T-cell (primary cell): ENCODE measurements at regions not wholly inside any gene's neighbourhood (a gene's known extent, or its start where the extent isn't known, plus 50 kb on each side); places are given as distances from the start of the nearest gene placed in this dataset.

Experiments used
- ATAC-seq, 4 experiments: fragments of 200-7000 bp in 3 of 4; fragments of 150-1000 bp in 1 of 4; cut with Tn5 transposase; replicated peaks in 1 of 4; 1 replicate in 3 of 4; 2 replicates in 1 of 4; pipeline ENCODE4 v1.10.0; 2021; ENCODE audit warnings: moderate library complexity in 3 of 4, mild to moderate bottlenecking in 2 of 4, moderate number of reproducible peaks in 1 of 4
- CTCF ChIA-PET, 2 donors: fragments of 300-600 bp; sonication (Branson Sonifier 250); formaldehyde crosslinking; loops; one replicate each; lab custom pipeline; 2022; ENCODE audit warnings: antibody characterized with exemption in 2 of 2; lab: Charles Lee
- POLR2A ChIA-PET, 2 donors: fragments of 300-600 bp; sonication (Branson Sonifier 250); formaldehyde crosslinking; loops; one replicate each; lab custom pipeline; 2022; ENCODE audit warnings: antibody characterized with exemption in 2 of 2; lab: Charles Lee
- DNase-seq, 35 experiments: peaks; one replicate each; pipeline versions ENCODE4 v3.0.0 to v3.0.0-alpha.2; 2013 to 2023
- H3K27ac ChIP-seq: one replicate; pipeline ENCODE4 v1.5.1; 2013; ENCODE audit warnings: low read length
- H3K27me3 ChIP-seq, 2 experiments: replicated peaks in 1 of 2; 1 replicate in 1 of 2; 2 replicates in 1 of 2; pipeline versions ENCODE4 v1.6.1 to v1.7.0; 2013; ENCODE audit warnings: low read length in 1 of 2, mixed read lengths in 1 of 2; ENCODE audit not compliant: control insufficient read depth in 2 of 2, insufficient read depth in 2 of 2; ENCODE audit errors: extremely low read depth in 1 of 2
- H3K36me3 ChIP-seq, 2 donors: 1 replicate in 1 of 2; 2 replicates in 1 of 2; pipeline versions ENCODE4 v1.6.1 to v1.7.0; 2013; ENCODE audit warnings: low read length in 1 of 2; ENCODE audit not compliant: control insufficient read depth in 2 of 2, insufficient read depth in 1 of 2; ENCODE audit errors: extremely low read depth in 1 of 2
- H3K4me1 ChIP-seq, 2 experiments: 1 replicate in 1 of 2; 2 replicates in 1 of 2; pipeline versions ENCODE4 v1.6.1 to v1.7.0; 2013; ENCODE audit warnings: low read length in 2 of 2, mixed read lengths in 1 of 2; ENCODE audit not compliant: insufficient read depth in 2 of 2, control insufficient read depth in 1 of 2; ENCODE audit errors: extremely low read depth in 1 of 2
- H3K4me3 ChIP-seq, 2 donors: 1 replicate in 1 of 2; 2 replicates in 1 of 2; pipeline versions ENCODE4 v1.5.1 to v1.7.0; 2013; ENCODE audit warnings: mild to moderate bottlenecking in 2 of 2, low read length in 1 of 2, moderate library complexity in 1 of 2; ENCODE audit not compliant: control insufficient read depth in 1 of 2; ENCODE audit errors: extremely low read depth in 1 of 2
- H3K9me3 ChIP-seq: 2 replicates; pipeline ENCODE4 v1.7.0; 2013
- H3K27ac Mint-ChIP-seq, 2 donors: one replicate each; pipeline ENCODE4 v1.8.0; 2020 to 2021; ENCODE audit warnings: mild to moderate bottlenecking in 2 of 2, mixed read lengths in 2 of 2
- H3K27me3 Mint-ChIP-seq, 2 donors: one replicate each; pipeline ENCODE4 v1.8.0; 2021 to 2022; ENCODE audit warnings: mixed read lengths in 2 of 2
- H3K36me3 Mint-ChIP-seq: one replicate; pipeline ENCODE4 v1.8.0; 2021; ENCODE audit warnings: mixed read lengths
- H3K4me1 Mint-ChIP-seq, 3 donors: one replicate each; pipeline ENCODE4 v1.8.0; 2020 to 2022; ENCODE audit warnings: mixed read lengths in 3 of 3, mild to moderate bottlenecking in 1 of 3
- H3K4me3 Mint-ChIP-seq, 3 donors: one replicate each; pipeline ENCODE4 v1.8.0; 2020 to 2022; ENCODE audit warnings: mild to moderate bottlenecking in 3 of 3, mixed read lengths in 3 of 3, moderate library complexity in 3 of 3
- H3K9me3 Mint-ChIP-seq, 3 donors: one replicate each; pipeline ENCODE4 v1.8.0; 2020 to 2022; ENCODE audit warnings: mixed read lengths in 3 of 3
- WGBS: methylation state at CpG from one replicate; pipeline ENCODE4 v1.1.5; 2013; ENCODE audit warnings: missing lambda C conversion rate; ENCODE audit not compliant: insufficient coverage; 5-methylcytosine and 5-hydroxymethylcytosine counted together

DNA sequence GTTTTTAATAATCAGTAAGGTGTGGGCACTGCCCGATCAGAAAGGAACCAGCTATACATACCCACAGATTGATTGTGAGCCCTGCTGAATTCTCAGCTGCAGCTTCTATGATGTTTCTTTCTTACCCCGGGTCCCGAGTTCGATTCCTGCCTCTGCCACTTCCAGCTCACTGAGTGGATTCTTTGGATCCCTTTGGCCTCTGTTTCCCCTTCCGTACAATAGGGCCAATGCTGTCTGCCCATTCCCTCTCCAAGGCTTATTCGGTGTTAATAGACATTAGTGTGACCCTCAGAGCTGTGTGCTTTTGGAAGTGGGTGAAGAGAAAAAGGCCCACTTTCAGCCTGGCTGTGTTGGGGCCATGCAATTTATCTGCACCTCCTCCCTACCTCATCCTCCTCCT, 115.8 kb downstream of the IRX5 start:
- 92% methylated on average over 4 of the region's 6 CpGs for WGBS
- peaks cover 2 to 11% of the 10 kb centered on the region in 2 experiments for H3K27me3 ChIP-seq
- H3K4me3 ChIP-seq, result no peak overlapping the region
- Mint-ChIP-seq H3K4me3 (no peak overlapping the region), H3K27ac (no peak overlapping the region), H3K27me3 (peaks cover 0 to 5% of the 10 kb centered on the region in 2 donors), H3K9me3 (no peaks in the 10 kb centered on the region), H3K36me3 (no peaks in the 10 kb centered on the region), H3K4me1 (no peaks in the 10 kb centered on the region)
- H3K4me1 ChIP-seq, result no peaks in the 10 kb centered on the region
- CTCF ChIA-PET, result no interaction called here
- POLR2A ChIA-PET, result no interaction called here
- no peak for DNase-seq
- no peak for ATAC-seq
- H3K9me3 ChIP-seq, result no peaks in the 10 kb centered on the region
- H3K27ac ChIP-seq, result no peak overlapping the region
- H3K36me3 ChIP-seq, result no peaks in the 10 kb centered on the region

GRCh38 chr16:55046916-55047315, 116.3 kb downstream of the IRX5 start:
- Mint-ChIP-seq H3K36me3 (no peaks in the 10 kb centered on the region), H3K4me3 (no peak overlapping the region), H3K27me3 (peaks cover 0 to 5% of the 10 kb centered on the region in 2 donors), H3K9me3 (no peaks in the 10 kb centered on the region), H3K27ac (no peak overlapping the region), H3K4me1 (no peaks in the 10 kb centered on the region)
- CTCF ChIA-PET, result no interaction called here
- WGBS, result 86% methylated on average over 4 of the region's 4 CpGs
- Histone ChIP-seq H3K4me1 (no peaks in the 10 kb centered on the region), H3K27ac (no peak overlapping the region), H3K36me3 (no peaks in the 10 kb centered on the region), H3K9me3 (no peaks in the 10 kb centered on the region), H3K4me3 (no peak overlapping the region), H3K27me3 (peaks cover 2 to 12% of the 10 kb centered on the region in 2 experiments)
- DNase-seq (no peak), ATAC-seq (no peak)
- POLR2A ChIA-PET, result no interaction called here

DNA sequence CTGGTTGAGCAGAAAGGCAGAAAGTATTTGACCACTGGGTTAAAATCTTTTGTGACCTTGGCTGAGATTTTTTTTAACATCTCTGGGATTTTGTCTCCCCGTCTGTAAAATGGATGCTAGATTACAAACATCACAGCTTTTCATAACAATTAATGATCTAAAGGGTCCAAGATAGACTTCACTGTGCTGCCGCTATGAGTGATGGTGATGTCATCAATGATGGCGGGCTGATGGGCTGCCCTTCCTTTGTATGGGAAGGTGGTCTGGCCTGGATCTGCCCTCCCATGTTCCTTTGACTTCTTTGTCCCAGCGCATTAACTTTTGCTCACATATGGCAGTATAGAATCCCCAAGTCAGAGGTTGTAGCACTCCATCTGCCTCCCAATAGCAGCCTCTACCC, 116.7 kb downstream of the IRX5 start:
- Mint-ChIP-seq H3K36me3 (no peaks in the 10 kb centered on the region), H3K9me3 (no peaks in the 10 kb centered on the region), H3K4me1 (no peaks in the 10 kb centered on the region), H3K4me3 (no peak overlapping the region), H3K27ac (no peak overlapping the region), H3K27me3 (peaks cover 0 to 5% of the 10 kb centered on the region in 2 donors)
- CTCF ChIA-PET, result no interaction called here
- Histone ChIP-seq H3K4me3 (no peak overlapping the region), H3K4me1 (no peaks in the 10 kb centered on the region), H3K36me3 (no peaks in the 10 kb centered on the region), H3K27me3 (peaks cover 2 to 12% of the 10 kb centered on the region in 2 experiments), H3K27ac (no peak overlapping the region), H3K9me3 (no peaks in the 10 kb centered on the region)
- POLR2A ChIA-PET, result no interaction called here
- no CpG with 5 or more reads among the region's 4 CpGs for WGBS
- ATAC-seq (no peak), DNase-seq (no peak)

- H3K4me3 ChIP-seq, result no peak overlapping the region
- H3K36me3 ChIP-seq, result no peaks in the 10 kb centered on the region
- ChIA-PET CTCF (no interaction called here), POLR2A (no interaction called here)
- H3K27me3 ChIP-seq, result peaks cover 2 to 13% of the 10 kb centered on the region in 2 experiments
- Mint-ChIP-seq H3K27me3 (peaks cover 0 to 5% of the 10 kb centered on the region in 2 donors), H3K27ac (no peak overlapping the region), H3K4me3 (no peak overlapping the region), H3K4me1 (no peaks in the 10 kb centered on the region), H3K36me3 (no peaks in the 10 kb centered on the region), H3K9me3 (no peaks in the 10 kb centered on the region)
- H3K9me3 ChIP-seq, result no peaks in the 10 kb centered on the region
- WGBS, result 79% methylated on average over 3 of the region's 8 CpGs
- ATAC-seq (no peak), DNase-seq (no peak)
- no peak overlapping the region for H3K27ac ChIP-seq
- H3K4me1 ChIP-seq, result no peaks in the 10 kb centered on the region
Observed at GRCh38 chr16:55047903-55048497, 117.3 kb downstream of the IRX5 start.

- DNase-seq (no peak), ATAC-seq (no peak)
- Histone ChIP-seq H3K27ac (no peak overlapping the region), H3K4me1 (no peaks in the 10 kb centered on the region), H3K27me3 (peaks cover 2 to 10% of the 10 kb centered on the region in 2 experiments), H3K9me3 (no peaks in the 10 kb centered on the region), H3K36me3 (no peaks in the 10 kb centered on the region), H3K4me3 (no peak overlapping the region)
- Mint-ChIP-seq H3K36me3 (no peaks in the 10 kb centered on the region), H3K27me3 (peaks cover 0 to 5% of the 10 kb centered on the region in 2 donors), H3K27ac (no peak overlapping the region), H3K4me1 (no peaks in the 10 kb centered on the region), H3K4me3 (no peak overlapping the region), H3K9me3 (no peaks in the 10 kb centered on the region)
- ChIA-PET POLR2A (no interaction called here), CTCF (no interaction called here)
- WGBS, result 90% methylated on average over 2 of the region's 5 CpGs
Observed at GRCh38 chr16:55048745-55049144, 118.1 kb downstream of the IRX5 start.

- CTCF ChIA-PET, result interaction anchor here (0.7 kb wide), 2 partner anchors 89 to 184 kb away, joined by 7 to 8 read pairs; no protein-coding TSS in a partner anchor
- peaks cover 11 to 24% of the 10 kb centered on the region in 2 experiments for H3K27me3 ChIP-seq
- Mint-ChIP-seq H3K9me3 (peaks cover 0 to 2% (median 0%) of the 10 kb centered on the region in 3 donors), H3K4me3 (no peak overlapping the region), H3K27me3 (peaks cover 18 to 25% of the 10 kb centered on the region in 2 donors), H3K36me3 (no peaks in the 10 kb centered on the region), H3K27ac (no peak overlapping the region), H3K4me1 (peaks cover 0 to 5% (median 2%) of the 10 kb centered on the region in 3 donors)
- H3K27ac ChIP-seq, result no peak overlapping the region
- no peaks in the 10 kb centered on the region for H3K9me3 ChIP-seq
- POLR2A ChIA-PET, result no interaction called here
- ATAC-seq (no peak), DNase-seq (no peak)
- 68% methylated on average over 5 of the region's 7 CpGs for WGBS
- H3K36me3 ChIP-seq, result no peaks in the 10 kb centered on the region
- H3K4me3 ChIP-seq, result no peak overlapping the region
- H3K4me1 ChIP-seq, result no peaks in the 10 kb centered on the region
Observed at GRCh38 chr16:55051571-55052347, 121.1 kb downstream of the IRX5 start.
